ENCODE measurements at regions not wholly inside any gene's neighbourhood (a gene's known extent, or its start where the extent isn't known, plus 50 kb on each side); places are given as distances from the start of the nearest gene placed in this dataset.

GRCh38 chr1:219317762-219318353 lies 144.2 kb downstream of the LYPLAL1 start:
- TF ChIP-seq CTCF (IDR thresholded peaks at IDR 0.05; ENCODE audit: low read depth, low read length) = 0 out of 2 replicates have a peak, but pooled peaks have one; percentile 20
- no peak overlapping the region for H3K4me3 ChIP-seq (ENCODE audit: low read depth, low read length)

- H3K4me3 ChIP-seq (ENCODE audit: low read depth, low read length) = no peak overlapping the region
- no peak for TF ChIP-seq CTCF (IDR thresholded peaks at IDR 0.05; ENCODE audit: low read depth, low read length)
These were observed 142.4 kb downstream of the LYPLAL1 start for GRCh38 chr1:219316066-219316465.

- TF ChIP-seq CTCF (IDR thresholded peaks at IDR 0.05; ENCODE audit: low read depth, low read length) = no peak
- no peak overlapping the region for H3K4me3 ChIP-seq (ENCODE audit: low read depth, low read length)
These were observed 140.3 kb downstream of the LYPLAL1 start for GRCh38 chr1:219313961-219314360.

GRCh38 chr1:219312967-219313366 lies 139.3 kb downstream of the LYPLAL1 start:
- no peak overlapping the region for H3K4me3 ChIP-seq (ENCODE audit: low read depth, low read length)
- no peak for TF ChIP-seq CTCF (IDR thresholded peaks at IDR 0.05; ENCODE audit: low read depth, low read length)

GRCh38 chr1:219310181-219310728 lies 136.6 kb downstream of the LYPLAL1 start:
- TF ChIP-seq CTCF (IDR thresholded peaks at IDR 0.05; ENCODE audit: low read depth, low read length) = no peak
- H3K4me3 ChIP-seq (ENCODE audit: low read depth, low read length) = no peak overlapping the region

- TF ChIP-seq CTCF (IDR thresholded peaks at IDR 0.05; ENCODE audit: low read depth, low read length) = no peak
These were observed 134.7 kb downstream of the LYPLAL1 start for GRCh38 chr1:219308367-219308766.

More at GRCh38 chr1:219308367-219308766, 134.7 kb downstream of the LYPLAL1 start:
- no peak overlapping the region for H3K4me3 ChIP-seq (ENCODE audit: low read depth, low read length)

Data from WI38 (cell line).